ENCODE measurements at regions not wholly inside any gene's neighbourhood (a gene's known extent, or its start where the extent isn't known, plus 50 kb on each side); places are given as distances from the start of the nearest gene placed in this dataset.

DNA sequence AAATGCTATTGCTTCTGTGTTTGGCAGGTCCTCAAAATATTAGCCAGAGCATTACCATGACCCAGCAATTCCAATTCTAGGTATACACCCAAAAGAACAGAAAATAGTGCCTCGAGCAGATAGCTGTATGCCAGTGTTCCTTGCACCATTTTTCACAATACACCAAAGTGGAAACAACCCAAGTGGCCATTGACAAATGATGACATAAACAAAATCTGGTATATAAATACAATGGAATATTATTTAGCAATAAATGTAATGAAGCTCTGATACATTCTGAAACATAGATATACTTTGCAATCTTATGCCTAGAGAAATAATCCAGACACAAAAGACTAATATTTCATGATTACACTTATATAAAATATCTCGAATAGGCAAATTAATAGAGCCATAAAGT, 451.8 kb upstream of the PCDH7 start:
- H3K27me3 ChIP-seq (replicated peaks in 1 of 4; ENCODE audit: control extremely low read depth in 1 of 4, control insufficient read depth in 3 of 4, insufficient read depth in 4 of 4, low read length in 3 of 4), result no peaks in the 10 kb centered on the region
- CTCF ChIA-PET, result no interaction called here
- WGBS (ENCODE audit: insufficient coverage), result no CpG with 5 or more reads among the region's 2 CpGs

DNA sequence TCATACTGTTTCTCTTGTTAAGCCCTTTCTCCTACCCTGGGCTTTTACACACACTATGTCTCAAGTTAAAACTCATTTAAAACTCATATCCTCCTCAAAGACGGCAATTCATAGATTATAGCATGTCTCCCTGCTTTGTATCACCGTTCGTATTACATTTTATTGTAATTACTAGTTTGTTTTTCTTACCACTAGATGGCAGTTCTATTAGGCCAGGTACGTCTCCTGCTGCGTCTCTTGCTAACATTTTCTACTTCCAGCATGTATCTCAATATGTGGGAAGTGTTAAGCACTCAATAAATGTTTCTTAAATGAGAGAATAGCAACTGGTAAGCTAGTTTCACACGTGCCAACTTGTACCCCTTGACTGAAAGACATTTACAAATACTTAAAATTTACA, 450.3 kb upstream of the PCDH7 start:
- Histone ChIP-seq H3K4me3 (ENCODE audit: control extremely low read depth in 1 of 5, extremely low read depth in 1 of 5, insufficient read depth in 1 of 5, low read depth in 2 of 5, low read length in 4 of 5) (no peak overlapping the region), H3K9ac (ENCODE audit: low read length) (no peak overlapping the region), H2AFZ (ENCODE audit: insufficient read depth, low read depth, low read length, poor library complexity, severe bottlenecking) (no peak overlapping the region), H3K79me2 (ENCODE audit: control insufficient read depth, insufficient read depth, low read length) (no peaks in the 10 kb centered on the region), H3K27ac (ENCODE audit: low read length in 2 of 2) (no peak overlapping the region), H3K36me3 (replicated peaks in 1 of 2; ENCODE audit: control extremely low read depth in 1 of 2, control insufficient read depth in 1 of 2, extremely low read depth in 1 of 2, insufficient read depth in 2 of 2, low read length in 1 of 2) (no peaks in the 10 kb centered on the region), H3K9me3 (ENCODE audit: control extremely low read depth in 1 of 3, control insufficient read depth in 2 of 3, insufficient read depth in 1 of 3, low read length in 2 of 3) (no peaks in the 10 kb centered on the region), H3K4me1 (ENCODE audit: control insufficient read depth in 2 of 2, insufficient read depth in 2 of 2, low read length in 2 of 2) (no peaks in the 10 kb centered on the region), H4K20me1 (ENCODE audit: control insufficient read depth, insufficient read depth, low read length, poor library complexity, severe bottlenecking) (no peaks in the 10 kb centered on the region), H3K27me3 (replicated peaks in 1 of 4; ENCODE audit: control extremely low read depth in 1 of 4, control insufficient read depth in 3 of 4, insufficient read depth in 4 of 4, low read length in 3 of 4) (no peaks in the 10 kb centered on the region), H3K4me2 (replicated peaks; ENCODE audit: low read depth, low read length, poor library complexity, severe bottlenecking) (no peak overlapping the region)
- Mint-ChIP-seq H3K9me3 (ENCODE audit: insufficient read depth) (no peaks in the 10 kb centered on the region), H3K4me3 (no peak overlapping the region), H3K27me3 (no peaks in the 10 kb centered on the region), H3K27ac (no peak overlapping the region), H3K4me1 (no peaks in the 10 kb centered on the region)
- intact Hi-C loops (cut with micrococcal nuclease), result no loop called here
- ATAC-seq (ENCODE audit: low read depth), result no peak
- POLR2A ChIA-PET, result no interaction called here
- TF ChIP-seq, protein P1, sequence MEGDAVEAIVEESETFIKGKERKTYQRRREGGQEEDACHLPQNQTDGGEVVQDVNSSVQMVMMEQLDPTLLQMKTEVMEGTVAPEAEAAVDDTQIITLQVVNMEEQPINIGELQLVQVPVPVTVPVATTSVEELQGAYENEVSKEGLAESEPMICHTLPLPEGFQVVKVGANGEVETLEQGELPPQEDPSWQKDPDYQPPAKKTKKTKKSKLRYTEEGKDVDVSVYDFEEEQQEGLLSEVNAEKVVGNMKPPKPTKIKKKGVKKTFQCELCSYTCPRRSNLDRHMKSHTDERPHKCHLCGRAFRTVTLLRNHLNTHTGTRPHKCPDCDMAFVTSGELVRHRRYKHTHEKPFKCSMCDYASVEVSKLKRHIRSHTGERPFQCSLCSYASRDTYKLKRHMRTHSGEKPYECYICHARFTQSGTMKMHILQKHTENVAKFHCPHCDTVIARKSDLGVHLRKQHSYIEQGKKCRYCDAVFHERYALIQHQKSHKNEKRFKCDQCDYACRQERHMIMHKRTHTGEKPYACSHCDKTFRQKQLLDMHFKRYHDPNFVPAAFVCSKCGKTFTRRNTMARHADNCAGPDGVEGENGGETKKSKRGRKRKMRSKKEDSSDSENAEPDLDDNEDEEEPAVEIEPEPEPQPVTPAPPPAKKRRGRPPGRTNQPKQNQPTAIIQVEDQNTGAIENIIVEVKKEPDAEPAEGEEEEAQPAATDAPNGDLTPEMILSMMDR (IDR thresholded peaks at IDR 0.05), result no peak
- TF ChIP-seq EZH2 (IDR thresholded peaks at IDR 0.05; ENCODE audit: borderline replicate concordance, insufficient read depth, low read depth, low read length, poor library complexity, severe bottlenecking), result no peak
- no peak for DNase-seq
- CTCF ChIA-PET, result no interaction called here
- no CpG with 5 or more reads among the region's 6 CpGs for whole genome bisulfite sequencing (ENCODE audit: insufficient coverage)

More for the DNA sequence above, 451.8 kb upstream of the PCDH7 start:
- H3K9ac ChIP-seq (ENCODE audit: low read length), result no peak overlapping the region
- POLR2A ChIA-PET, result no interaction called here
- H2AFZ ChIP-seq (ENCODE audit: insufficient read depth, low read depth, low read length, poor library complexity, severe bottlenecking), result no peak overlapping the region
- no peaks in the 10 kb centered on the region for H3K36me3 ChIP-seq (replicated peaks in 1 of 2; ENCODE audit: control extremely low read depth in 1 of 2, control insufficient read depth in 1 of 2, extremely low read depth in 1 of 2, insufficient read depth in 2 of 2, low read length in 1 of 2)
- intact Hi-C loops (cut with micrococcal nuclease), result no loop called here
- Mint-ChIP-seq H3K27ac (no peak overlapping the region), H3K27me3 (no peaks in the 10 kb centered on the region), H3K4me3 (no peak overlapping the region), H3K9me3 (ENCODE audit: insufficient read depth) (no peaks in the 10 kb centered on the region), H3K4me1 (no peaks in the 10 kb centered on the region)
- no peak for DNase-seq
- H3K4me3 ChIP-seq (ENCODE audit: control extremely low read depth in 1 of 5, extremely low read depth in 1 of 5, insufficient read depth in 1 of 5, low read depth in 2 of 5, low read length in 4 of 5), result no peak overlapping the region
- TF ChIP-seq, protein P1 (IDR thresholded peaks at IDR 0.05), result no peak
- no peak for TF ChIP-seq EZH2 (IDR thresholded peaks at IDR 0.05; ENCODE audit: borderline replicate concordance, insufficient read depth, low read depth, low read length, poor library complexity, severe bottlenecking)
- H4K20me1 ChIP-seq (ENCODE audit: control insufficient read depth, insufficient read depth, low read length, poor library complexity, severe bottlenecking), result no peaks in the 10 kb centered on the region
- ATAC-seq (ENCODE audit: low read depth), result no peak
- H3K4me2 ChIP-seq (replicated peaks; ENCODE audit: low read depth, low read length, poor library complexity, severe bottlenecking), result no peak overlapping the region
- H3K27ac ChIP-seq (ENCODE audit: low read length in 2 of 2), result no peak overlapping the region
- H3K79me2 ChIP-seq (ENCODE audit: control insufficient read depth, insufficient read depth, low read length), result no peaks in the 10 kb centered on the region
- no peaks in the 10 kb centered on the region for H3K9me3 ChIP-seq (ENCODE audit: control extremely low read depth in 1 of 3, control insufficient read depth in 2 of 3, insufficient read depth in 1 of 3, low read length in 2 of 3)
- H3K4me1 ChIP-seq (ENCODE audit: control insufficient read depth in 2 of 2, insufficient read depth in 2 of 2, low read length in 2 of 2), result no peaks in the 10 kb centered on the region

Data from B cell (primary cell).